SKM-1 treated with dmso at 0.1 percent for 144 hours (cell line): ENCODE measurements at regions not wholly inside any gene's neighbourhood (a gene's known extent, or its start where the extent isn't known, plus 50 kb on each side); places are given as distances from the start of the nearest gene placed in this dataset.

Experiments used
- DNase-seq: peaks from one replicate; lab custom pipeline; 2025; ENCODE audit not compliant: unreplicated experiment; lab: John Stamatoyannopoulos, UW

- peak; percentile 58 for DNase-seq
These were observed 295.9 kb upstream of the CRIM1 start for GRCh38 chr2:36059691-36060090.

- no peak for DNase-seq
These were observed 296.6 kb upstream of the CRIM1 start for GRCh38 chr2:36058953-36059352.

GRCh38 chr2:36058076-36058475 lies 297.5 kb upstream of the CRIM1 start:
- DNase-seq = no peak

- no peak for DNase-seq
These were observed 302.8 kb upstream of the CRIM1 start for GRCh38 chr2:36052819-36053218.

DNA sequence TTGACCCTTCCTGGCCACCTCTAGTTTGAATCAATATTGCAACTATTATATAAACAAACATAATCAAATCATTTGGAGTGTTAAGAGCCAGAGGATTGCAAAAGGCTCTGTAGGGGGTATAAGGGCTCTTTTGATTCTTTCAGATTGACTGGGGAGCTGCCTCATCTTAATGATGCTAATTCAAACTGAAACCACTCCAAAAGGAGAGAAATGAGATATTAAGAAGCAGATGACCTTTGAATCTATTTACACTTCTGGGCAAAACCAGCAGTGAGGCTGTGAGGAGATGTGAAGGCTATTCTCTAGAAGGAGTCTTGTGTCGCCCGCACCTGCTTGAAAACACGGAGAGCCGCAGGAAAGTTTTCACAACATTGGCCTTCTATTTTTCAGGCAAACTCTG lies 311.2 kb upstream of the CRIM1 start:
- no peak for DNase-seq

DNA sequence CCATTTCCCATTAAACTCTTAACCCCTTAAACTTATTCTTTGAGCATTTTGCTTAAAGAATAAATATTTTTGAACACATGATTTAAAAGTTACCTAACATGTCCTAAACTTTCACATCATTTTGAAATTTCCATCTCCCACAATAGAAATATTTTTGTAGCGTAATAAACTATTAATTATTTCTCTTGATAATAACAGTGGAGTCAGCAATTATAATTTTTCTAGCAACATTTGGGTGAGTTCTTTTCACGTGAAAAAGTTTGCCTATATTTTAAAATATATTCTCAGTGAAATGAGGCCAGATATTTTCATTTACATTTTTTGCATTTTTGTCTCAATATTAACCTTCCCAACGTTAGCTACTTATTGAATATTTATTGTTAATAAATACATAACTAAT lies 320.4 kb upstream of the CRIM1 start:
- DNase-seq = no peak

DNA sequence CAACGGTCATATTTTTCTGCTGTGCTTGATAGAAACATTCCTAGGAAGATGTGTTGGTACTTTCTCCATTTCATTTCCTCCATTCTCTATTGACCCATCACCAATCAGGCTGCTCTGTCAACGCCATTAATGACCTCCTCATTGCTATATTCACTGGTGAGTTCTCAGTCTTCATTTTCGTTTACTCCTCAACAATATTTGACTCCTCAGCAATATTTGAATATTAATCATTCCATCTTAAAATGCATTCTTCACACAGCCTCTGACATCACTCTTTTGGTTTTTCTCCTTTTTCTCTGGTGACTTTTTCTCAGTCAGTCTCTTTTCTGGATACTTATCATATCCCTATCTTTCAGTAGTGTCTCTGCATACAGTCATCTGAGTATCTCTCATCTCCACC lies 323.5 kb upstream of the CRIM1 start:
- DNase-seq = no peak

DNA sequence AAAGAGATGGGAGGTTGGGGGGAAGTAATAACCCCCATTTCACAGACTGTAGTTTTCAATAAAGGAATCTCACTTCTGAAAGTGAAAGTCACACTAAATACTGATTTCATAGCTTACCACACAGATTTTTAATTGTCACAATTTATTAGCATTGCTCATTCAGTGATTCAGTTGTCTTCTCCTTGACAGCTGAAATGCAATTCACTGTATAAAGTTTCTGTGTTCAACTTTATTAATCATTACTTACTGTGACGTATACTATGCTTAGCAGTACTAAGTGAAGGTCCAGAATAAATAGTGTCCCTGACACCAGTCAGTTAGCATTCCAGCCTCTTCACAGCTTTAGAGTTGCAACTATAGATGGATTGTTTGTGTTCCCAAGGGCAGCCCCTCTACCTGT lies 324.1 kb upstream of the CRIM1 start:
- DNase-seq = no peak

DNA sequence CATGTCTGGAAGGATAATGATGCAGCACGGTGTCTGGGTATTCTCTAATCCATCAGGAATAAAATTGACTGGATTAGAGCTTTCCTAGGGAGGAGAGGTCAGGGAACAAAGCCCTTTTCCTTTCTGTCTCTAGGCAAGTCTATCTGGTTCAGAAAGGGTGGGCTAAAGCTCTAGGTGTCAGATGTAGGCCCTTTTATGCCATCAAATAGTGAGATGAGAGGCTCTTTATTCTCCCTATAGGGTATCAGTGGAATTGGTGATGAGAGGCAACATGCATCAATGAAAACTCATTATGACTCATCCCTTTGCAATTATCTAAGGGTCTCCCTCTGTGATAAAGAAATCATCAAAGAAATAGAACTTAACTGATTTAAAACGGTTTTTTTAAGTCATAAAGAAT lies 328.0 kb upstream of the CRIM1 start:
- DNase-seq = no peak

GRCh38 chr2:36013064-36013463 lies 342.5 kb upstream of the CRIM1 start:
- no peak for DNase-seq

DNA sequence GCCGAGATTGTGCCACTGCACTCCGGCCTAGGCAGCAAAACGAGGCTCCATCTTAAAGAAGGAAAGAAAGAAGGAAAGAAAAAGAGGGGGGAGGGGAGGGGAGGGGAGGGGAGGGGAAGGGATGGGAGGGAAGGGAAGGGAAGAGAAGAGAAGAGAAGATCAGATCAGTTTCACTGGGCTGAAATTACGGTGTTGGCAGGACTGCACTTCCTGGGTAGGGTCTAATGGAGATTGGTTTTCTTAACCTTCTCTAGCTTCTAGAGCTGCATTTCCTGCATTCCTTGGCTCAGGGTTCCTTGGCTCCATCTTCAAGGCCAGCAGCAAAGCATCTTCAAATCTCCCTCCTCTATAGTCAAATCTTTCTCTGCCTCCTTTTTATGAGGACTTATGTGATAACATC lies 349.1 kb upstream of the CRIM1 start:
- no peak for DNase-seq

- no peak for DNase-seq
These were observed 352.6 kb upstream of the CRIM1 start for GRCh38 chr2:36002941-36003340.

GRCh38 chr2:35997488-35997887 lies 358.1 kb upstream of the CRIM1 start:
- DNase-seq = no peak

- DNase-seq = no peak
These were observed 366.1 kb upstream of the CRIM1 start for GRCh38 chr2:35989503-35989902.

- no peak for DNase-seq
These were observed 366.5 kb upstream of the CRIM1 start for GRCh38 chr2:35989040-35989439.

GRCh38 chr2:35986871-35987270 lies 368.7 kb upstream of the CRIM1 start:
- no peak for DNase-seq

- DNase-seq = no peak
These were observed 377.4 kb upstream of the CRIM1 start for GRCh38 chr2:35978218-35978617.

- no peak for DNase-seq
These were observed 379.0 kb upstream of the CRIM1 start for GRCh38 chr2:35976611-35977010.

GRCh38 chr2:35973737-35974132 lies 381.8 kb upstream of the CRIM1 start:
- no peak for DNase-seq

DNA sequence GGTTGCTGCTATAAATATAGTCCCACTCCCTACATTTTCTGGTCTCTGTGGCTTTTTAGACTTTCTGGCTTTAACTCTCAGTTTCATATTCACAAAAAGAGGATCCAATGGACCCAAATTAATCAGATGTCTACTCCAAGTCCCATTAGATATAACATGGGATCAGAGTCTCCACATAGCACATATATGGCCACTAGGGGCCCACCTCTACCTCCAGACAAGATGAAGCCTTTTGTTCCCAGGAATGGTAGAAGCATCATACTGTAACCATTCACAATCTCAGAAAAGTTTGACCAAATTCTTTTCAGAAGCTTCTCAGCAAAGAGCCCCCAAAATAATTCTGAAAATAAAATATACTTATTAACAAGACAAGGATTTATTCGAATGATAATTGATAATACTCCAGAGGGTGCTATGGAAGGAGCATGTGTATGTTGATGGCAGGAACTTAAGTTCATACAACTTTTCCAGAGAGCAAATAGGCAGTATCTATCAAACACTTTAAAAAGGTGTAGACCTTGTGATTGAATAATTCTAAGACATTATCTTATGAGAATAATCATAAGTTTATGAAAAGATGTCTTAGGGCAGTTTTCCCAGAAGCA lies 382.3 kb upstream of the CRIM1 start:
- DNase-seq = peak; percentile 35

DNA sequence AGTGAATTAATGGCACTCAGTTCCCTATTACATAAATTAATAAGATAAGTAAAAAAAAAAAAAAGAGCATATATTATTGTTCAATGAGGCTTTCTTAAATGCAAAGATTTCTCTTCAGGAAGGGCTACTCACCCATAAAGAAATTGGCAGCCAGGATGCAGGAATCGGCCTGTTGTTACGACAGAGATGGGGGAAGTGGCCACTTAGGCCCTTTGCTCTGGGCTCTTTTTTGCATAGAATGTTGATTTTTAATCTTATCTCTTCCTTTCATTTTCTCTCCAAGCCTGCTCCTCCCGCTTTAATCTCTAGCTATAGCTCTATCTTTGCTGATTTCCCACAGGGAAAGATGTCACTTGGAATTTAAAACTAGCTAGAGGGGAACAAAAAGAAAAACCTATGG lies 391.8 kb upstream of the CRIM1 start:
- DNase-seq = no peak

- no peak for DNase-seq
These were observed 392.2 kb upstream of the CRIM1 start for GRCh38 chr2:35963357-35963756.

- DNase-seq = no peak
These were observed 392.9 kb upstream of the CRIM1 start for GRCh38 chr2:35962585-35963146.
